Spleen (tissue), 11 donors: ENCODE measurements at regions not wholly inside any gene's neighbourhood (a gene's known extent, or its start where the extent isn't known, plus 50 kb on each side); places are given as distances from the start of the nearest gene placed in this dataset.
A peak's percentile ranks its signal among the peaks of the same experiment; 100 is the strongest.

ENCODE experiments used
- DNase-seq: peaks from one replicate; pipeline ENCODE4 v3.0.0-alpha.2; 2020
- H3K27ac ChIP-seq, 8 donors: fragments of 200-600 bp; sonication (generic) in 7 of 8; 1 replicate in 4 of 8; 2 replicates in 4 of 8; pipeline versions ENCODE4 v1.5.0 to v1.8.0; 2016 to 2021; ENCODE audit warnings: inconsistent platforms in 4 of 8, mild to moderate bottlenecking in 4 of 8, moderate library complexity in 1 of 8
- H3K27me3 ChIP-seq, 7 donors: fragments of 200-600 bp; sonication (generic) in 6 of 7; replicated peaks in 1 of 7; 1 replicate in 4 of 7; 2 replicates in 3 of 7; pipeline versions ENCODE4 v1.5.0 to v1.8.0; 2016 to 2021; ENCODE audit warnings: inconsistent platforms in 3 of 7, mild to moderate bottlenecking in 1 of 7
- H3K36me3 ChIP-seq, 6 donors: fragments of 200-600 bp; sonication (generic) in 5 of 6; 1 replicate in 4 of 6; 2 replicates in 2 of 6; pipeline versions ENCODE4 v1.5.0 to v1.8.0; 2016 to 2021; ENCODE audit warnings: inconsistent platforms in 2 of 6
- H3K4me1 ChIP-seq, 6 donors: fragments of 200-600 bp; sonication (generic) in 5 of 6; 1 replicate in 3 of 6; 2 replicates in 3 of 6; pipeline versions ENCODE4 v1.5.0 to v1.8.0; 2016 to 2021; ENCODE audit warnings: inconsistent platforms in 3 of 6
- H3K4me3 ChIP-seq, 8 donors: fragments of 200-600 bp; sonication (generic) in 7 of 8; 1 replicate in 4 of 8; 2 replicates in 4 of 8; pipeline versions ENCODE4 v1.5.0 to v1.8.0; 2016 to 2021; ENCODE audit warnings: inconsistent platforms in 4 of 8, mild to moderate bottlenecking in 4 of 8, moderate library complexity in 2 of 8
- H3K9me3 ChIP-seq, 8 donors: fragments of 200-600 bp; sonication (generic) in 7 of 8; 1 replicate in 4 of 8; 2 replicates in 4 of 8; pipeline versions ENCODE4 v1.5.0 to v1.8.0; 2016 to 2021; ENCODE audit warnings: inconsistent platforms in 4 of 8
- CTCF ChIP-seq, 11 experiments: fragments of 200-600 bp in 7 of 11; fragments of 450-650 bp in 4 of 11; sonication (generic) in 4 of 11; IDR thresholded peaks in 8 of 11; conservative IDR thresholded peaks in 3 of 11; 1 replicate in 7 of 11; 2 replicates in 4 of 11; pipeline versions ENCODE4 v1.4.0 to v1.8.0; 2016 to 2021; ENCODE audit warnings: antibody characterized with exemption in 11 of 11, inconsistent platforms in 4 of 11, mild to moderate bottlenecking in 1 of 11
- POLR2A ChIP-seq, 3 donors: fragments of 450-650 bp; IDR thresholded peaks; one replicate each; pipeline ENCODE4 v1.5.1; 2017; ENCODE audit warnings: antibody characterized with exemption in 3 of 3, mild to moderate bottlenecking in 1 of 3
- POLR2AphosphoS5 ChIP-seq, 3 donors: sonication (generic); formaldehyde crosslinking; IDR thresholded peaks; one replicate each; pipeline ENCODE4 v1.5.1; 2017; ENCODE audit warnings: antibody characterized with exemption in 3 of 3
- WGBS, 5 donors: extraction: QIAGEN DNeasy Blood & Tissue Kit in 3 of 5; methylation state at CpG; one replicate each; pipeline versions ENCODE4 v1.1.5 to v1.1.7; 2013 to 2018; 5-methylcytosine and 5-hydroxymethylcytosine counted together
- intact Hi-C: fragments of 100-400 bp; cut with DNase I; formaldehyde crosslinking; loops from one replicate; pipeline ENCODE4 v1.15.0; 2023; ENCODE audit warnings: low total_unique reads
- donor health status: healthy with polysubstance abuse.
- donor health status: DM: no; HTN: no; CAD: no; lungs with moderate emphysema.
- donor health status: DM: no; HTN: no; CAD: no.
- donor health status: Bipolar disorder and iron deficiency.
- donor health status: healthy.
- donor health status: DM: no; HTN: no; CAD: no.
- donor health status: DM: yes; HTN: yes; CAD: no.

- 66 to 87% (median 80%) methylated on average over 2 of the region's 2 CpGs for WGBS, 5 donors
- no peaks in the 10 kb centered on the region for H3K36me3 ChIP-seq
- intact Hi-C loops, result no loop called here
These were observed 290.1 kb downstream of the ZSWIM6 start for GRCh38 chr5:61622156-61622555.

GRCh38 chr5:61623401-61624069 is 291.5 kb downstream of the ZSWIM6 start:
- H3K4me3 ChIP-seq, result no peak overlapping the region
- H3K27ac ChIP-seq, result no peak overlapping the region
- H3K9me3 ChIP-seq, result no peaks in the 10 kb centered on the region
- peaks cover 0 to 24% (median 13%) of the 10 kb centered on the region in 7 donors for H3K27me3 ChIP-seq
- intact Hi-C loops, result no loop called here
- DNase-seq, result no peak
- no peaks in the 10 kb centered on the region for H3K36me3 ChIP-seq
- TF ChIP-seq POLR2AphosphoS5 (IDR thresholded peaks at IDR 0.05) (no peak), CTCF (IDR thresholded peaks at IDR 0.05 in 8 of 11, conservative IDR thresholded peaks at IDR 0.05 in 3 of 11) (no peak), POLR2A (IDR thresholded peaks at IDR 0.05) (no peak)
- 84 to 91% (median 88%) methylated on average over 5 of the region's 5 CpGs for WGBS, 5 donors
- peaks cover 0 to 39% (median 28%) of the 10 kb centered on the region in 6 donors for H3K4me1 ChIP-seq

More at GRCh38 chr5:61622156-61622555, 290.1 kb downstream of the ZSWIM6 start:
- Histone ChIP-seq H3K4me3 (no peak overlapping the region), H3K9me3 (no peaks in the 10 kb centered on the region), H3K4me1 (peaks cover 0 to 38% (median 28%) of the 10 kb centered on the region in 6 donors), H3K27me3 (peaks cover 0 to 24% (median 13%) of the 10 kb centered on the region in 7 donors), H3K27ac (no peak overlapping the region)
- TF ChIP-seq CTCF (IDR thresholded peaks at IDR 0.05 in 8 of 11, conservative IDR thresholded peaks at IDR 0.05 in 3 of 11) (no peak), POLR2A (IDR thresholded peaks at IDR 0.05) (no peak), POLR2AphosphoS5 (IDR thresholded peaks at IDR 0.05) (no peak)
- DNase-seq, result no peak

GRCh38 chr5:61624553-61625136 is 292.6 kb downstream of the ZSWIM6 start:
- Histone ChIP-seq H3K4me1 (peaks cover 0 to 32% (median 23%) of the 10 kb centered on the region in 6 donors), H3K27me3 (peaks cover 0 to 24% (median 13%) of the 10 kb centered on the region in 7 donors), H3K27ac (no peak overlapping the region), H3K4me3 (no peak overlapping the region), H3K9me3 (peaks cover 0 to under 1% (median 0%) of the 10 kb centered on the region in 8 donors), H3K36me3 (no peaks in the 10 kb centered on the region)
- intact Hi-C loops, result no loop called here
- DNase-seq, result no peak
- WGBS, 5 donors, result 86 to 95% (median 91%) methylated on average over 3 of the region's 3 CpGs
- TF ChIP-seq POLR2AphosphoS5 (IDR thresholded peaks at IDR 0.05) (no peak), CTCF (IDR thresholded peaks at IDR 0.05 in 8 of 11, conservative IDR thresholded peaks at IDR 0.05 in 3 of 11) (no peak), POLR2A (IDR thresholded peaks at IDR 0.05) (no peak)

GRCh38 chr5:61625137-61625561 is 293.1 kb downstream of the ZSWIM6 start:
- DNase-seq, result no peak
- TF ChIP-seq CTCF (IDR thresholded peaks at IDR 0.05 in 8 of 11, conservative IDR thresholded peaks at IDR 0.05 in 3 of 11) (no peak), POLR2AphosphoS5 (IDR thresholded peaks at IDR 0.05) (no peak), POLR2A (IDR thresholded peaks at IDR 0.05) (no peak)
- Histone ChIP-seq H3K36me3 (no peaks in the 10 kb centered on the region), H3K9me3 (peaks cover 0 to 3% (median 0%) of the 10 kb centered on the region in 8 donors), H3K4me3 (peak overlapping the region; percentile 38 to 73 (median 48)), H3K27me3 (peaks cover 0 to 24% (median 13%) of the 10 kb centered on the region in 7 donors), H3K27ac (peak overlapping the region in 4 of 8 donors; percentile 74 to 83 (median 78)), H3K4me1 (peaks cover 0 to 27% (median 23%) of the 10 kb centered on the region in 6 donors)
- 44 to 58% (median 49%) methylated on average over 11 of the region's 11 CpGs for WGBS, 5 donors
- intact Hi-C loops, result no loop called here
